ENCODE measurements at regions not wholly inside any gene's neighbourhood (a gene's known extent, or its start where the extent isn't known, plus 50 kb on each side); places are given as distances from the start of the nearest gene placed in this dataset.

- no peak for DNase-seq (ENCODE audit: low read depth in 2 of 2)
- no peak overlapping the region for H3K4me3 ChIP-seq (replicated peaks in 1 of 4; ENCODE audit: control extremely low read depth in 1 of 4, insufficient read depth in 1 of 4, low read depth in 3 of 4, low read length in 4 of 4)
- H3K36me3 ChIP-seq (ENCODE audit: control insufficient read depth, insufficient read depth, low read length) = no peaks in the 10 kb centered on the region
- TF ChIP-seq, protein P1, sequence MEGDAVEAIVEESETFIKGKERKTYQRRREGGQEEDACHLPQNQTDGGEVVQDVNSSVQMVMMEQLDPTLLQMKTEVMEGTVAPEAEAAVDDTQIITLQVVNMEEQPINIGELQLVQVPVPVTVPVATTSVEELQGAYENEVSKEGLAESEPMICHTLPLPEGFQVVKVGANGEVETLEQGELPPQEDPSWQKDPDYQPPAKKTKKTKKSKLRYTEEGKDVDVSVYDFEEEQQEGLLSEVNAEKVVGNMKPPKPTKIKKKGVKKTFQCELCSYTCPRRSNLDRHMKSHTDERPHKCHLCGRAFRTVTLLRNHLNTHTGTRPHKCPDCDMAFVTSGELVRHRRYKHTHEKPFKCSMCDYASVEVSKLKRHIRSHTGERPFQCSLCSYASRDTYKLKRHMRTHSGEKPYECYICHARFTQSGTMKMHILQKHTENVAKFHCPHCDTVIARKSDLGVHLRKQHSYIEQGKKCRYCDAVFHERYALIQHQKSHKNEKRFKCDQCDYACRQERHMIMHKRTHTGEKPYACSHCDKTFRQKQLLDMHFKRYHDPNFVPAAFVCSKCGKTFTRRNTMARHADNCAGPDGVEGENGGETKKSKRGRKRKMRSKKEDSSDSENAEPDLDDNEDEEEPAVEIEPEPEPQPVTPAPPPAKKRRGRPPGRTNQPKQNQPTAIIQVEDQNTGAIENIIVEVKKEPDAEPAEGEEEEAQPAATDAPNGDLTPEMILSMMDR (conservative IDR thresholded peaks at IDR 0.05 in 1 of 2, IDR thresholded peaks at IDR 0.05 in 1 of 2; ENCODE audit: low read depth in 1 of 2, low read length in 2 of 2) = no peak
- no peak for TF ChIP-seq EZH2 (IDR thresholded peaks at IDR 0.05; ENCODE audit: low read length, missing control alignments)
- no peak overlapping the region for H3K4me2 ChIP-seq (ENCODE audit: extremely low read depth, insufficient read depth, low read length)
- no peaks in the 10 kb centered on the region for H3K27me3 ChIP-seq (ENCODE audit: control insufficient read depth, insufficient read depth, low read length)
- H3K9ac ChIP-seq (ENCODE audit: insufficient read depth, low read length) = no peak overlapping the region
- H3K27ac ChIP-seq (ENCODE audit: insufficient read depth, low read length) = no peak overlapping the region
- H3K4me1 ChIP-seq (ENCODE audit: control insufficient read depth, extremely low read depth, insufficient read depth, low read length) = no peaks in the 10 kb centered on the region
- H3K9me3 ChIP-seq (ENCODE audit: control insufficient read depth, insufficient read depth, low read depth, low read length) = no peaks in the 10 kb centered on the region
- no peaks in the 10 kb centered on the region for H4K20me1 ChIP-seq (ENCODE audit: control insufficient read depth, extremely low read depth, insufficient read depth, low read length)
- no peak overlapping the region for H2AFZ ChIP-seq (ENCODE audit: low read length)
- no peaks in the 10 kb centered on the region for H3K79me2 ChIP-seq (ENCODE audit: control insufficient read depth, insufficient read depth, low read length)
Observed at GRCh38 chr2:145299368-145299767, 779.4 kb upstream of the ZEB2 start.

GRCh38 chr2:145292166-145292565, 772.2 kb upstream of the ZEB2 start:
- H2AFZ ChIP-seq (ENCODE audit: low read length) = no peak overlapping the region
- no peaks in the 10 kb centered on the region for H3K9me3 ChIP-seq (ENCODE audit: control insufficient read depth, insufficient read depth, low read depth, low read length)
- no peak overlapping the region for H3K4me3 ChIP-seq (replicated peaks in 1 of 4; ENCODE audit: control extremely low read depth in 1 of 4, insufficient read depth in 1 of 4, low read depth in 3 of 4, low read length in 4 of 4)
- DNase-seq (ENCODE audit: low read depth in 2 of 2) = no peak
- no peaks in the 10 kb centered on the region for H4K20me1 ChIP-seq (ENCODE audit: control insufficient read depth, extremely low read depth, insufficient read depth, low read length)
- no peak overlapping the region for H3K9ac ChIP-seq (ENCODE audit: insufficient read depth, low read length)
- no peaks in the 10 kb centered on the region for H3K4me1 ChIP-seq (ENCODE audit: control insufficient read depth, extremely low read depth, insufficient read depth, low read length)
- no peak for TF ChIP-seq EZH2 (IDR thresholded peaks at IDR 0.05; ENCODE audit: low read length, missing control alignments)
- TF ChIP-seq, protein P1 (conservative IDR thresholded peaks at IDR 0.05 in 1 of 2, IDR thresholded peaks at IDR 0.05 in 1 of 2; ENCODE audit: low read depth in 1 of 2, low read length in 2 of 2) = no peak
- H3K27me3 ChIP-seq (ENCODE audit: control insufficient read depth, insufficient read depth, low read length) = no peaks in the 10 kb centered on the region
- H3K27ac ChIP-seq (ENCODE audit: insufficient read depth, low read length) = no peak overlapping the region
- H3K79me2 ChIP-seq (ENCODE audit: control insufficient read depth, insufficient read depth, low read length) = no peaks in the 10 kb centered on the region
- no peak overlapping the region for H3K4me2 ChIP-seq (ENCODE audit: extremely low read depth, insufficient read depth, low read length)
- H3K36me3 ChIP-seq (ENCODE audit: control insufficient read depth, insufficient read depth, low read length) = no peaks in the 10 kb centered on the region

DNA sequence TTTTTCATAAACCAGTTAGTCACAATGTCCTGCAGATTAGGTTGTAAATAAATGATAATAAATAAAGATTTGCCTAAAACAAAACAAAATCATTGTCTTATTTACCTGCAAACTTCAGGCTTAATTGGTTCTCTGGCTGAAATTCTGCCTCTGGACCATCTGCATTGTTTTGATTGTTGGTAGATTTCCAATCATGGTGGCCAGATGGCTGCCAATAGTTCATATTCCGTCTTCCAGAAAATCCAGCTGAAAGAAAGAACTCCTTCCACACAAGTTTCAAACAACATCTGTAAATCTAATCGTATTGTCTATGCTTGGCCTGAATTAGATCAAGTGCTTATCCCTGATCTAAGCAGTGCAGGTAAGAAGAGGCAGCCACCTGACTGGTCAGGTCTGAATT, 771.1 kb upstream of the ZEB2 start:
- H3K4me2 ChIP-seq (ENCODE audit: extremely low read depth, insufficient read depth, low read length) = no peak overlapping the region
- H2AFZ ChIP-seq (ENCODE audit: low read length) = no peak overlapping the region
- no peak overlapping the region for H3K4me3 ChIP-seq (replicated peaks in 1 of 4; ENCODE audit: control extremely low read depth in 1 of 4, insufficient read depth in 1 of 4, low read depth in 3 of 4, low read length in 4 of 4)
- TF ChIP-seq, protein P1 (conservative IDR thresholded peaks at IDR 0.05 in 1 of 2, IDR thresholded peaks at IDR 0.05 in 1 of 2; ENCODE audit: low read depth in 1 of 2, low read length in 2 of 2) = no peak
- TF ChIP-seq EZH2 (IDR thresholded peaks at IDR 0.05; ENCODE audit: low read length, missing control alignments) = no peak
- no peaks in the 10 kb centered on the region for H3K9me3 ChIP-seq (ENCODE audit: control insufficient read depth, insufficient read depth, low read depth, low read length)
- H3K9ac ChIP-seq (ENCODE audit: insufficient read depth, low read length) = no peak overlapping the region
- no peaks in the 10 kb centered on the region for H4K20me1 ChIP-seq (ENCODE audit: control insufficient read depth, extremely low read depth, insufficient read depth, low read length)
- no peaks in the 10 kb centered on the region for H3K36me3 ChIP-seq (ENCODE audit: control insufficient read depth, insufficient read depth, low read length)
- no peaks in the 10 kb centered on the region for H3K4me1 ChIP-seq (ENCODE audit: control insufficient read depth, extremely low read depth, insufficient read depth, low read length)
- no peaks in the 10 kb centered on the region for H3K79me2 ChIP-seq (ENCODE audit: control insufficient read depth, insufficient read depth, low read length)
- DNase-seq (ENCODE audit: low read depth in 2 of 2) = no peak
- H3K27ac ChIP-seq (ENCODE audit: insufficient read depth, low read length) = no peak overlapping the region
- no peaks in the 10 kb centered on the region for H3K27me3 ChIP-seq (ENCODE audit: control insufficient read depth, insufficient read depth, low read length)

Measured in fibroblast of lung (primary cell).